Lower leg skin (tissue), 3 donors: ENCODE measurements at regions not wholly inside any gene's neighbourhood (a gene's known extent, or its start where the extent isn't known, plus 50 kb on each side); places are given as distances from the start of the nearest gene placed in this dataset.

Experiments
- CTCF ChIP-seq, 3 donors: fragments of 450-650 bp; IDR thresholded peaks; one replicate each; pipeline ENCODE4 v1.5.1; 2016; ENCODE audit warnings: antibody characterized with exemption in 3 of 3, mild to moderate bottlenecking in 3 of 3, moderate library complexity in 2 of 3
- POLR2A ChIP-seq, 2 donors: fragments of 450-650 bp; IDR thresholded peaks; one replicate each; pipeline ENCODE4 v1.6.1; 2016 to 2017; ENCODE audit warnings: antibody characterized with exemption in 2 of 2, mild to moderate bottlenecking in 1 of 2, moderate library complexity in 1 of 2

GRCh38 chr11:116379185-116379828 is 393.5 kb downstream of the BUD13 start:
- no peak for TF ChIP-seq POLR2A (IDR thresholded peaks at IDR 0.05)
- TF ChIP-seq CTCF (IDR thresholded peaks at IDR 0.05): no peak
